Liver (tissue), 8 donors: ENCODE measurements at regions not wholly inside any gene's neighbourhood (a gene's known extent, or its start where the extent isn't known, plus 50 kb on each side); places are given as distances from the start of the nearest gene placed in this dataset.

Experiments
- DNase-seq: peaks from one replicate; pipeline ENCODE4 v3.0.0-alpha.2; 2017; ENCODE audit warnings: low spot score
- H3K27ac ChIP-seq, 2 donors: one replicate each; pipeline ENCODE4 v1.7.0; 2013; ENCODE audit warnings: inconsistent platforms in 2 of 2, low read length in 2 of 2, control low read depth in 1 of 2, low read depth in 1 of 2, mild to moderate bottlenecking in 1 of 2
- H3K27me3 ChIP-seq, 4 donors: one replicate each; pipeline versions ENCODE4 v1.6.1 to v1.7.0; 2013; ENCODE audit warnings: low read length in 3 of 4, inconsistent platforms in 1 of 4, mild to moderate bottlenecking in 1 of 4, moderate library complexity in 1 of 4; ENCODE audit not compliant: control insufficient read depth in 4 of 4, insufficient read depth in 4 of 4
- H3K36me3 ChIP-seq, 4 donors: one replicate each; pipeline versions ENCODE4 v1.6.1 to v1.7.0; 2013; ENCODE audit warnings: low read length in 3 of 4, mild to moderate bottlenecking in 3 of 4, low read depth in 1 of 4, moderate library complexity in 1 of 4; ENCODE audit not compliant: control insufficient read depth in 4 of 4, insufficient read depth in 3 of 4
- H3K4me1 ChIP-seq, 4 donors: one replicate each; pipeline versions ENCODE4 v1.6.1 to v1.7.0; 2013; ENCODE audit warnings: low read length in 3 of 4, mild to moderate bottlenecking in 3 of 4, moderate library complexity in 1 of 4; ENCODE audit not compliant: control insufficient read depth in 4 of 4, insufficient read depth in 4 of 4
- H3K4me3 ChIP-seq, 3 donors: one replicate each; pipeline versions ENCODE4 v1.6.1 to v1.7.0; 2013; ENCODE audit warnings: low read length in 3 of 3, control low read depth in 1 of 3, low read depth in 1 of 3, mild to moderate bottlenecking in 1 of 3
- H3K9ac ChIP-seq, 2 donors: one replicate each; pipeline ENCODE4 v1.7.0; 2013; ENCODE audit warnings: low read length in 2 of 2, mild to moderate bottlenecking in 2 of 2, moderate library complexity in 2 of 2, control low read depth in 1 of 2, low read depth in 1 of 2
- H3K9me3 ChIP-seq, 4 donors: one replicate each; pipeline versions ENCODE4 v1.6.1 to v1.7.0; 2013; ENCODE audit warnings: low read length in 3 of 4; ENCODE audit not compliant: control insufficient read depth in 4 of 4
- ATF3 ChIP-seq: IDR thresholded peaks from 2 replicates; pipeline ENCODE4 v1.6.1; 2016; ENCODE audit warnings: antibody characterized with exemption
- CTCF ChIP-seq: fragments of 150-350 bp; IDR thresholded peaks from 2 replicates; pipeline ENCODE4 v1.5.1; 2017; ENCODE audit warnings: improper control_type of control experiment, low read depth, low read length; ENCODE audit not compliant: missing input control
- EGR1 ChIP-seq, 2 donors: IDR thresholded peaks; 2 replicates each; pipeline ENCODE4 v1.6.1; 2016 to 2018; ENCODE audit warnings: antibody characterized with exemption in 2 of 2, low read depth in 2 of 2
- FOXA1 ChIP-seq: IDR thresholded peaks from 2 replicates; pipeline ENCODE4 v1.6.1; 2016; ENCODE audit warnings: antibody characterized with exemption
- GABPA ChIP-seq, 2 donors: IDR thresholded peaks in 1 of 2; conservative IDR thresholded peaks in 1 of 2; 2 replicates each; pipeline ENCODE4 v1.6.1; 2016; ENCODE audit warnings: antibody characterized with exemption in 2 of 2, mild to moderate bottlenecking in 1 of 2, moderate library complexity in 1 of 2
- HNF4A ChIP-seq, 2 donors: conservative IDR thresholded peaks; 2 replicates each; pipeline ENCODE4 v1.6.1; 2016; ENCODE audit warnings: antibody characterized with exemption in 2 of 2, mild to moderate bottlenecking in 2 of 2
- RAD21 ChIP-seq, 2 donors: IDR thresholded peaks; 2 replicates each; pipeline ENCODE4 v1.6.1; 2016; ENCODE audit warnings: antibody characterized with exemption in 2 of 2, mild to moderate bottlenecking in 2 of 2
- REST ChIP-seq: IDR thresholded peaks from 2 replicates; pipeline ENCODE4 v1.6.1; 2016; ENCODE audit warnings: antibody characterized with exemption, mild to moderate bottlenecking
- RXRA ChIP-seq, 2 donors: IDR thresholded peaks; 2 replicates each; pipeline ENCODE4 v1.6.1; 2017 to 2018; ENCODE audit warnings: antibody characterized with exemption in 2 of 2, mild to moderate bottlenecking in 1 of 2
- SP1 ChIP-seq: IDR thresholded peaks from 2 replicates; pipeline ENCODE4 v1.6.1; 2018; ENCODE audit warnings: antibody characterized with exemption, mild to moderate bottlenecking
- ZBTB33 ChIP-seq: IDR thresholded peaks from 2 replicates; pipeline ENCODE4 v1.6.1; 2016; ENCODE audit warnings: antibody characterized with exemption
- WGBS: extraction: QIAGEN DNeasy Blood & Tissue Kit; methylation state at CpG from one replicate; pipeline ENCODE4 v1.1.7; 2013; 5-methylcytosine and 5-hydroxymethylcytosine counted together
- donor health status: healthy.
- donor health status: healthy.
- donor health status: healthy.
- donor health status: healthy.
- donor health status: healthy.

GRCh38 chrX:13487731-13488505, 81.5 kb upstream of the EGFL6 start:
- no peaks in the 10 kb centered on the region for H3K9me3 ChIP-seq
- no peaks in the 10 kb centered on the region for H3K4me1 ChIP-seq
- H3K36me3 ChIP-seq = no peaks in the 10 kb centered on the region
- peak; percentile 33 for DNase-seq
- peak; percentile 74 for TF ChIP-seq CTCF
- no peak for TF ChIP-seq FOXA1
- peak; percentile 84 to 91 for TF ChIP-seq RAD21 (IDR thresholded peaks at IDR 0.05)
- no peak for TF ChIP-seq HNF4A (conservative IDR thresholded peaks at IDR 0.05)
- TF ChIP-seq REST = no peak
- H3K27me3 ChIP-seq = no peaks in the 10 kb centered on the region
- no peak overlapping the region for H3K9ac ChIP-seq
- no peak overlapping the region for H3K4me3 ChIP-seq
- H3K27ac ChIP-seq = peak overlapping the region; percentile 25 to 43
- WGBS = 16% methylated on average over 7 of the region's 7 CpGs

GRCh38 chrX:13485167-13485566, 84.2 kb upstream of the EGFL6 start:
- Histone ChIP-seq H3K4me3 (no peak overlapping the region), H3K4me1 (no peaks in the 10 kb centered on the region), H3K27ac (no peak overlapping the region), H3K27me3 (no peaks in the 10 kb centered on the region), H3K9ac (no peak overlapping the region), H3K36me3 (no peaks in the 10 kb centered on the region), H3K9me3 (no peaks in the 10 kb centered on the region)
- 87% methylated on average over 2 of the region's 2 CpGs for WGBS
- DNase-seq = no peak
- no peak for TF ChIP-seq HNF4A (conservative IDR thresholded peaks at IDR 0.05)

- Histone ChIP-seq H3K4me3 (no peak overlapping the region), H3K36me3 (no peaks in the 10 kb centered on the region), H3K27ac (no peak overlapping the region), H3K4me1 (no peaks in the 10 kb centered on the region), H3K9ac (no peak overlapping the region), H3K9me3 (no peaks in the 10 kb centered on the region), H3K27me3 (no peaks in the 10 kb centered on the region)
- WGBS = 92% methylated on average over 3 of the region's 3 CpGs
- no peak for DNase-seq
- TF ChIP-seq RAD21 (IDR thresholded peaks at IDR 0.05) (no peak), CTCF (no peak), ZBTB33 (no peak), REST (no peak), EGR1 (IDR thresholded peaks at IDR 0.05; ENCODE audit: low read depth in 2 of 2) (no peak), ATF3 (no peak), RXRA (IDR thresholded peaks at IDR 0.05) (no peak), GABPA (IDR thresholded peaks at IDR 0.05 in 1 of 2, conservative IDR thresholded peaks at IDR 0.05 in 1 of 2) (no peak), SP1 (no peak)
These were observed 85.6 kb upstream of the EGFL6 start for GRCh38 chrX:13483773-13484172.
